ENCODE measurements at regions not wholly inside any gene's neighbourhood (a gene's known extent, or its start where the extent isn't known, plus 50 kb on each side); places are given as distances from the start of the nearest gene placed in this dataset.
"Not testable (repeated sequence)": the region's sequence is repeated elsewhere in the genome, so short reads cannot be mapped to it uniquely, and the experiment has no call there.

- Mint-ChIP-seq H3K4me3 (no peak overlapping the region), H3K27me3 (ENCODE audit: low read depth) (no peaks in the 10 kb centered on the region), H3K4me1 (ENCODE audit: low read depth) (peaks cover 36% of the 10 kb centered on the region), H3K27ac (no peak overlapping the region), H3K9me3 (ENCODE audit: insufficient read depth) (no peaks in the 10 kb centered on the region), H3K36me3 (ENCODE audit: low read depth) (peaks cover 2% of the 10 kb centered on the region)
- DNase-seq (no peak), ATAC-seq (no peak)
- ChIA-PET POLR2A (no interaction called here), CTCF (interaction anchor here (1.4 kb wide), 1 partner anchor 36 kb away, joined by 4 read pairs; no protein-coding TSS in a partner anchor)
Measured at GRCh38 chr4:108428923-108429322, 191.5 kb upstream of the RPL34 start.

- CTCF ChIA-PET: interaction anchor here (1.3 to 1.4 kb wide), 2 partner anchors 35 to 87 kb away, joined by 3 to 4 read pairs; no protein-coding TSS in a partner anchor
- POLR2A ChIA-PET: interaction anchor here (1.3 kb wide), 1 partner anchor 39 kb away, joined by 3 read pairs; no protein-coding TSS in a partner anchor
- H3K4me3 Mint-ChIP-seq: no peak overlapping the region
- peaks cover 28% of the 10 kb centered on the region for H3K4me1 Mint-ChIP-seq (ENCODE audit: low read depth)
- no peak overlapping the region for H3K27ac Mint-ChIP-seq
- H3K27me3 Mint-ChIP-seq (ENCODE audit: low read depth): no peaks in the 10 kb centered on the region
- H3K9me3 Mint-ChIP-seq (ENCODE audit: insufficient read depth): no peaks in the 10 kb centered on the region
- DNase-seq (no peak), ATAC-seq (no peak)
- H3K36me3 Mint-ChIP-seq (ENCODE audit: low read depth): peaks cover 2% of the 10 kb centered on the region
Measured at GRCh38 chr4:108427946-108428485, 192.4 kb upstream of the RPL34 start.

GRCh38 chr4:108426493-108426892 lies 193.9 kb upstream of the RPL34 start:
- POLR2A ChIA-PET: interaction anchor here (0.6 kb wide), 1 partner anchor 18 kb away, joined by 3 read pairs; no protein-coding TSS in a partner anchor
- no peak for DNase-seq
- Mint-ChIP-seq H3K4me1 (ENCODE audit: low read depth) (peaks cover 14% of the 10 kb centered on the region), H3K27ac (no peak overlapping the region), H3K36me3 (ENCODE audit: low read depth) (peaks cover 2% of the 10 kb centered on the region), H3K4me3 (no peak overlapping the region), H3K27me3 (ENCODE audit: low read depth) (peaks cover 2% of the 10 kb centered on the region), H3K9me3 (ENCODE audit: insufficient read depth) (peaks cover 11% of the 10 kb centered on the region)
- CTCF ChIA-PET: interaction anchor here (0.9 kb wide), 1 partner anchor 51 kb away, joined by 3 read pairs; no protein-coding TSS in a partner anchor
- ATAC-seq: no peak

GRCh38 chr4:108425988-108426387 lies 194.4 kb upstream of the RPL34 start:
- no peak overlapping the region for H3K4me3 Mint-ChIP-seq
- ChIA-PET POLR2A (interaction anchor here (0.6 kb wide), 1 partner anchor 18 kb away, joined by 3 read pairs; no protein-coding TSS in a partner anchor), CTCF (interaction anchor here (0.9 kb wide), 1 partner anchor 52 kb away, joined by 3 read pairs; no protein-coding TSS in a partner anchor)
- peaks cover 2% of the 10 kb centered on the region for H3K36me3 Mint-ChIP-seq (ENCODE audit: low read depth)
- no peak for ATAC-seq
- peaks cover 12% of the 10 kb centered on the region for H3K9me3 Mint-ChIP-seq (ENCODE audit: insufficient read depth)
- H3K27ac Mint-ChIP-seq: no peak overlapping the region
- DNase-seq: no peak
- H3K27me3 Mint-ChIP-seq (ENCODE audit: low read depth): peaks cover 2% of the 10 kb centered on the region
- H3K4me1 Mint-ChIP-seq (ENCODE audit: low read depth): peaks cover 14% of the 10 kb centered on the region

- Mint-ChIP-seq H3K27ac (no peak overlapping the region), H3K27me3 (ENCODE audit: low read depth) (peaks cover 2% of the 10 kb centered on the region), H3K4me1 (ENCODE audit: low read depth) (peaks cover 9% of the 10 kb centered on the region), H3K36me3 (ENCODE audit: low read depth) (no peaks in the 10 kb centered on the region), H3K4me3 (no peak overlapping the region), H3K9me3 (ENCODE audit: insufficient read depth) (peaks cover 12% of the 10 kb centered on the region)
- ChIA-PET CTCF (no interaction called here), POLR2A (no interaction called here)
- ATAC-seq (no peak), DNase-seq (no peak)
Measured at GRCh38 chr4:108417923-108418322, 202.5 kb upstream of the RPL34 start.

- no peak for ATAC-seq
- no peak for DNase-seq
- Mint-ChIP-seq H3K9me3 (ENCODE audit: insufficient read depth) (peaks cover 5% of the 10 kb centered on the region), H3K4me1 (ENCODE audit: low read depth) (peaks cover 9% of the 10 kb centered on the region), H3K27me3 (ENCODE audit: low read depth) (no peaks in the 10 kb centered on the region), H3K27ac (peak overlapping the region; percentile 17), H3K36me3 (ENCODE audit: low read depth) (no peaks in the 10 kb centered on the region), H3K4me3 (no peak overlapping the region)
- POLR2A ChIA-PET: no interaction called here
- CTCF ChIA-PET: interaction anchor here (1.7 kb wide), 1 partner anchor 15 kb away, joined by 4 read pairs; no protein-coding TSS in a partner anchor
Measured at GRCh38 chr4:108416831-108417230, 203.5 kb upstream of the RPL34 start.

GRCh38 chr4:108415389-108415788 lies 205.0 kb upstream of the RPL34 start:
- CTCF ChIA-PET: interaction anchor here (1.7 kb wide), 1 partner anchor 17 kb away, joined by 4 read pairs; no protein-coding TSS in a partner anchor

GRCh38 chr4:108411836-108412235 lies 208.5 kb upstream of the RPL34 start:
- Mint-ChIP-seq H3K4me3 (no peak overlapping the region), H3K4me1 (ENCODE audit: low read depth) (no peaks in the 10 kb centered on the region), H3K9me3 (ENCODE audit: insufficient read depth) (no peaks in the 10 kb centered on the region), H3K36me3 (ENCODE audit: low read depth) (no peaks in the 10 kb centered on the region), H3K27me3 (ENCODE audit: low read depth) (no peaks in the 10 kb centered on the region), H3K27ac (no peak overlapping the region)
- ATAC-seq (no peak), DNase-seq (no peak)
- ChIA-PET POLR2A (interaction anchor here (1.1 kb wide), 1 partner anchor 239 kb away, joined by 3 read pairs; no protein-coding TSS in a partner anchor), CTCF (no interaction called here)

More at GRCh38 chr4:108415389-108415788, 205.0 kb upstream of the RPL34 start:
- Mint-ChIP-seq H3K36me3 (ENCODE audit: low read depth) (no peaks in the 10 kb centered on the region), H3K4me1 (ENCODE audit: low read depth) (peaks cover 9% of the 10 kb centered on the region), H3K27me3 (ENCODE audit: low read depth) (no peaks in the 10 kb centered on the region), H3K4me3 (no peak overlapping the region), H3K27ac (no peak overlapping the region), H3K9me3 (ENCODE audit: insufficient read depth) (no peaks in the 10 kb centered on the region)
- POLR2A ChIA-PET: no interaction called here
- ATAC-seq: no peak
- DNase-seq: no peak

GRCh38 chr4:108409691-108410090 lies 210.7 kb upstream of the RPL34 start:
- H3K36me3 Mint-ChIP-seq (ENCODE audit: low read depth); DNase-seq; H3K4me3 Mint-ChIP-seq; H3K27me3 Mint-ChIP-seq (ENCODE audit: low read depth); H3K4me1 Mint-ChIP-seq (ENCODE audit: low read depth); POLR2A ChIA-PET; ATAC-seq; H3K27ac Mint-ChIP-seq; CTCF ChIA-PET: not testable (repeated sequence)
- peaks cover 12% of the 10 kb centered on the region for H3K9me3 Mint-ChIP-seq (ENCODE audit: insufficient read depth)

GRCh38 chr4:108405586-108405985 lies 214.8 kb upstream of the RPL34 start:
- Mint-ChIP-seq H3K4me3 (no peak overlapping the region), H3K36me3 (ENCODE audit: low read depth) (no peaks in the 10 kb centered on the region), H3K27me3 (ENCODE audit: low read depth) (no peaks in the 10 kb centered on the region), H3K4me1 (ENCODE audit: low read depth) (no peaks in the 10 kb centered on the region), H3K27ac (no peak overlapping the region), H3K9me3 (ENCODE audit: insufficient read depth) (peaks cover 12% of the 10 kb centered on the region)
- POLR2A ChIA-PET: no interaction called here
- no peak for DNase-seq
- no peak for ATAC-seq
- CTCF ChIA-PET: no interaction called here

- POLR2A ChIA-PET: no interaction called here
- Mint-ChIP-seq H3K27me3 (ENCODE audit: low read depth) (no peaks in the 10 kb centered on the region), H3K36me3 (ENCODE audit: low read depth) (no peaks in the 10 kb centered on the region), H3K4me1 (ENCODE audit: low read depth) (no peaks in the 10 kb centered on the region), H3K27ac (no peak overlapping the region), H3K9me3 (ENCODE audit: insufficient read depth) (no peaks in the 10 kb centered on the region), H3K4me3 (no peak overlapping the region)
- DNase-seq: no peak
- ATAC-seq: no peak
- CTCF ChIA-PET: no interaction called here
Measured at GRCh38 chr4:108400309-108400708, 220.1 kb upstream of the RPL34 start.

- POLR2A ChIA-PET: no interaction called here
- Mint-ChIP-seq H3K27ac (no peak overlapping the region), H3K4me3 (no peak overlapping the region), H3K27me3 (ENCODE audit: low read depth) (no peaks in the 10 kb centered on the region), H3K9me3 (ENCODE audit: insufficient read depth) (no peaks in the 10 kb centered on the region), H3K4me1 (ENCODE audit: low read depth) (peaks cover 2% of the 10 kb centered on the region), H3K36me3 (ENCODE audit: low read depth) (no peaks in the 10 kb centered on the region)
- CTCF ChIA-PET: no interaction called here
- ATAC-seq (no peak), DNase-seq (no peak)
Measured at GRCh38 chr4:108399610-108400265, 220.6 kb upstream of the RPL34 start.
